ENCODE measurements at regions not wholly inside any gene's neighbourhood (a gene's known extent, or its start where the extent isn't known, plus 50 kb on each side); places are given as distances from the start of the nearest gene placed in this dataset.

DNA sequence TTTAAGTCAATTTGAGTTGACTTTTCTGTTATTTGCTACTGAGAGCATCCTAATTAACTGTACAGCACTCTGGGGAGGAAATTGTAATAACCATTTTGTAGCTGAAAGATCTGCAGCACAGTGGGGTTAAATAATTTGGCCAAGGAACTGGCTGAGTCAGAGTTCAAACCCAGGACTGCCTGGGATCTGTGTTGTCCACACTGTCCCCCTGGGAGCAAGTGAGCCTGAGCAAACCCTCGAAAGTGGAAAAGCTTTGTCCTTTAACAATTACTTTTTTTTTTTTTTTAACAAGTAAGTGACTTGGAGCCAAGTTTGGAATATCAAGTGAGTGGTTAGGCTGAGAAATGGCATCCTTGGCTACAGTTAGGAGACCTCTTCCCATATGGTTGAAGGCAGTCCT, 247.2 kb upstream of the CCDC196 start:
- TF ChIP-seq POLR2A (IDR thresholded peaks at IDR 0.05), result no peak
- TF ChIP-seq, protein P1, sequence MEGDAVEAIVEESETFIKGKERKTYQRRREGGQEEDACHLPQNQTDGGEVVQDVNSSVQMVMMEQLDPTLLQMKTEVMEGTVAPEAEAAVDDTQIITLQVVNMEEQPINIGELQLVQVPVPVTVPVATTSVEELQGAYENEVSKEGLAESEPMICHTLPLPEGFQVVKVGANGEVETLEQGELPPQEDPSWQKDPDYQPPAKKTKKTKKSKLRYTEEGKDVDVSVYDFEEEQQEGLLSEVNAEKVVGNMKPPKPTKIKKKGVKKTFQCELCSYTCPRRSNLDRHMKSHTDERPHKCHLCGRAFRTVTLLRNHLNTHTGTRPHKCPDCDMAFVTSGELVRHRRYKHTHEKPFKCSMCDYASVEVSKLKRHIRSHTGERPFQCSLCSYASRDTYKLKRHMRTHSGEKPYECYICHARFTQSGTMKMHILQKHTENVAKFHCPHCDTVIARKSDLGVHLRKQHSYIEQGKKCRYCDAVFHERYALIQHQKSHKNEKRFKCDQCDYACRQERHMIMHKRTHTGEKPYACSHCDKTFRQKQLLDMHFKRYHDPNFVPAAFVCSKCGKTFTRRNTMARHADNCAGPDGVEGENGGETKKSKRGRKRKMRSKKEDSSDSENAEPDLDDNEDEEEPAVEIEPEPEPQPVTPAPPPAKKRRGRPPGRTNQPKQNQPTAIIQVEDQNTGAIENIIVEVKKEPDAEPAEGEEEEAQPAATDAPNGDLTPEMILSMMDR (IDR thresholded peaks at IDR 0.05), result no peak
